K562 (cell line): ENCODE measurements at regions not wholly inside any gene's neighbourhood (a gene's known extent, or its start where the extent isn't known, plus 50 kb on each side); places are given as distances from the start of the nearest gene placed in this dataset.

Source experiments
- ATAC-seq: fragments of 200-7000 bp; cut with Tn5 transposase; 3 replicates; pipeline ENCODE4 v1.9.1; 2020; ENCODE audit warnings: moderate library complexity
- BruUV-seq: library from RNA; stranded (reverse); fragments of 400-500 nt; replicated peaks from 2 replicates; lab custom pipeline; 2021; lab: Mats Ljungman, UMichigan
- CTCF ChIA-PET: fragments of 300-600 bp; formaldehyde crosslinking; extraction: SDS; loops from one replicate; lab custom pipeline; 2021; ENCODE audit warnings: low intra/inter-chr PET ratio; lab: Yijun Ruan, JAX
- POLR2A ChIA-PET: fragments of 300-600, 350-650 bp; sonication (Branson Sonifier 250); formaldehyde crosslinking; extraction: SDS; loops from one replicate; lab custom pipeline; 2021; ENCODE audit warnings: antibody characterized with exemption, inconsistent platforms; lab: Yijun Ruan, JAX
- DNase-seq, 4 experiments: peaks; one replicate each; pipeline versions ENCODE4 v3.0.0 to v3.0.0-alpha.2; 2011 to 2018; ENCODE audit warnings: low spot score in 3 of 4, mixed read lengths in 3 of 4; ENCODE audit errors: extremely low read depth in 1 of 4
- FAIRE-seq: peaks from 2 replicates; lab custom pipeline; 2011; peaks lifted over from hg19 to GRCh38; lab: Jason Lieb, UNC
- H2AFZ ChIP-seq: 2 replicates; pipeline ENCODE4 v1.6.0; 2011; ENCODE audit warnings: low read depth, low read length, control low read depth, inconsistent platforms
- H3K27ac ChIP-seq: fragments of 200-600 bp; 3 replicates; pipeline ENCODE4 v1.8.0; 2011; ENCODE audit warnings: low read depth, mild to moderate bottlenecking, control low read depth, inconsistent platforms, low read length, moderate library complexity, mixed read lengths; ENCODE audit errors: extremely low read depth
- H3K27me3 ChIP-seq, 2 experiments: fragments of 300-600 bp in 1 of 2; 2 replicates in 1 of 2; 3 replicates in 1 of 2; pipeline versions ENCODE4 v1.6.0 to v1.8.0; 2011; ENCODE audit warnings: inconsistent platforms in 2 of 2, low read length in 2 of 2, mild to moderate bottlenecking in 1 of 2, mixed read lengths in 1 of 2, moderate library complexity in 1 of 2; ENCODE audit not compliant: control insufficient read depth in 2 of 2, insufficient read depth in 2 of 2
- H3K36me3 ChIP-seq: fragments of 300-600 bp; 3 replicates; pipeline ENCODE4 v1.8.0; 2011; ENCODE audit warnings: mild to moderate bottlenecking, low read length, inconsistent platforms; ENCODE audit not compliant: control insufficient read depth, insufficient read depth
- H3K4me1 ChIP-seq, 2 experiments: fragments of 200-600 bp in 1 of 2; replicated peaks in 1 of 2; 2 replicates in 1 of 2; 3 replicates in 1 of 2; pipeline versions ENCODE4 v1.5.1 to v1.8.0; 2011; ENCODE audit warnings: inconsistent platforms in 2 of 2, low read length in 2 of 2, mild to moderate bottlenecking in 1 of 2, mixed read lengths in 1 of 2, moderate library complexity in 1 of 2; ENCODE audit not compliant: control insufficient read depth in 2 of 2, insufficient read depth in 2 of 2
- H3K4me2 ChIP-seq: 2 replicates; pipeline ENCODE4 v1.6.1; 2011; ENCODE audit warnings: low read length, control low read depth, inconsistent platforms, mixed read lengths; ENCODE audit not compliant: insufficient read depth
- H3K4me3 ChIP-seq: fragments of 200-600 bp; sonication (generic), shearing (Covaris generic); 2 replicates; pipeline ENCODE4 v1.5.1; 2016; ENCODE audit warnings: control low read depth, inconsistent platforms
- H3K79me2 ChIP-seq: fragments of 200-600 bp; 3 replicates; pipeline ENCODE4 v1.8.0; 2011; ENCODE audit warnings: low read length, inconsistent platforms; ENCODE audit not compliant: control insufficient read depth, insufficient read depth
- H3K9ac ChIP-seq, 2 experiments: 2 replicates each; pipeline versions ENCODE4 v1.6.0 to v1.6.1; 2011; ENCODE audit warnings: low read depth in 2 of 2, low read length in 2 of 2, control low read depth in 1 of 2, inconsistent platforms in 1 of 2, mild to moderate bottlenecking in 1 of 2, mixed read lengths in 1 of 2; ENCODE audit not compliant: insufficient read depth in 1 of 2
- H3K9me1 ChIP-seq: one replicate; pipeline ENCODE4 v1.6.0; 2011; ENCODE audit warnings: inconsistent platforms, mild to moderate bottlenecking, low read length, moderate library complexity; ENCODE audit not compliant: control insufficient read depth, insufficient read depth
- H3K9me3 ChIP-seq: replicated peaks from 2 replicates; pipeline ENCODE4 v1.5.1; 2011; ENCODE audit warnings: low read depth, low read length, inconsistent platforms; ENCODE audit not compliant: control insufficient read depth, insufficient read depth
- H4K20me1 ChIP-seq: replicated peaks from 2 replicates; pipeline ENCODE4 v1.6.1; 2011; ENCODE audit warnings: low read length, inconsistent platforms, mixed read lengths; ENCODE audit not compliant: control insufficient read depth, insufficient read depth
- CBX2 ChIP-seq: fragments of 200-600 bp; sonication (generic); IDR thresholded peaks from one replicate; pipeline ENCODE4 v1.6.1; 2012; ENCODE audit warnings: mild to moderate bottlenecking, low read length, inconsistent platforms; ENCODE audit not compliant: insufficient read depth, poor library complexity, severe bottlenecking
- CBX8 ChIP-seq: fragments of 200-600 bp; sonication (generic); IDR thresholded peaks from 2 replicates; pipeline ENCODE4 v1.6.1; 2012; ENCODE audit warnings: borderline replicate concordance, mixed run types, low read depth, mild to moderate bottlenecking, moderate library complexity, mixed read lengths, low read length, control low read depth, inconsistent platforms; ENCODE audit not compliant: poor library complexity, severe bottlenecking; ENCODE audit errors: extremely low read depth
- FOXK1 ChIP-seq: sonication (generic); formaldehyde crosslinking; IDR thresholded peaks from 2 replicates; pipeline ENCODE4 v1.8.0; 2022; ENCODE audit warnings: missing genetic modification reagents, mild to moderate bottlenecking, borderline replicate concordance
- GATA2 ChIP-seq: sonication (generic); formaldehyde crosslinking; IDR thresholded peaks from 2 replicates; pipeline ENCODE4 v1.4.0; 2020; ENCODE audit warnings: mild to moderate bottlenecking, missing genetic modification reagents
- NCOR1 ChIP-seq: fragments of 450-650 bp; IDR thresholded peaks from 2 replicates; pipeline ENCODE4 v1.6.1; 2016; ENCODE audit warnings: mild to moderate bottlenecking, moderate library complexity
- SMARCA5 ChIP-seq: fragments of 450-650 bp; IDR thresholded peaks from 2 replicates; pipeline ENCODE4 v1.6.1; 2016
- TAF15 ChIP-seq: fragments of 200-400 bp; formaldehyde crosslinking; IDR thresholded peaks from 2 replicates; pipeline ENCODE4 v1.6.1; 2017; ENCODE audit warnings: mild to moderate bottlenecking, low read depth, low read length, moderate library complexity
- THRA ChIP-seq: fragments of 450-650 bp; IDR thresholded peaks from 2 replicates; pipeline ENCODE4 v1.6.1; 2017; ENCODE audit warnings: mild to moderate bottlenecking, moderate library complexity
- THRAP3 ChIP-seq: fragments of 450-650 bp; IDR thresholded peaks from 2 replicates; pipeline ENCODE4 v1.6.1; 2016; ENCODE audit warnings: mild to moderate bottlenecking, inconsistent platforms, borderline replicate concordance
- ZNF431 ChIP-seq: sonication (generic); formaldehyde crosslinking; IDR thresholded peaks from 2 replicates; pipeline ENCODE4 v1.8.0; 2022; ENCODE audit warnings: mild to moderate bottlenecking, missing genetic modification reagents
- WGBS: fragments of 100-300 bp; shearing (Covaris generic); methylation state at CpG from one replicate; pipeline ENCODE4 v1.1.6; 2016; ENCODE audit warnings: low coverage, mixed read lengths; ENCODE audit not compliant: insufficient coverage; ENCODE audit errors: missing lambda C conversion rate; 5-methylcytosine and 5-hydroxymethylcytosine counted together
- in situ Hi-C: fragments of 300-500 bp; cut with MboI; formaldehyde crosslinking; loops from 4 replicates; pipeline ENCODE4 v1.15.0; 2018; ENCODE audit warnings: inconsistent platforms, mixed read lengths
- intact Hi-C: fragments of 100-400 bp; cut with micrococcal nuclease; formaldehyde crosslinking; loops from 2 replicates; pipeline ENCODE4 v1.14.2; 2022

- TF ChIP-seq CBX2 = no peak
- TF ChIP-seq FOXK1 (CRISPR knock-in tag) = no peak
- no peak for TF ChIP-seq TAF15
- no peak for TF ChIP-seq GATA2 (CRISPR knock-in tag)
- TF ChIP-seq SMARCA5 = no peak
- TF ChIP-seq ZNF431 (CRISPR knock-in tag) = no peak
- TF ChIP-seq NCOR1 = no peak
- TF ChIP-seq THRAP3 = no peak
- no peak for TF ChIP-seq THRA
Measured at GRCh38 chr3:43932921-43933320, 242.2 kb downstream of the ABHD5 start (continued).

GRCh38 chr3:43948013-43948412, 257.3 kb downstream of the ABHD5 start:
- in situ Hi-C loops = no loop called here
- DNase-seq = no peak
- Histone ChIP-seq H3K27ac (no peak overlapping the region), H3K9me1 (no peaks in the 10 kb centered on the region), H4K20me1 (no peaks in the 10 kb centered on the region), H3K4me1 (no peaks in the 10 kb centered on the region; a peak in 1 of 5 replicates), H3K79me2 (no peaks in the 10 kb centered on the region), H3K4me3 (no peak overlapping the region), H3K9me3 (no peaks in the 10 kb centered on the region), H3K36me3 (no peaks in the 10 kb centered on the region), H3K4me2 (no peak overlapping the region), H3K9ac (no peak overlapping the region), H3K27me3 (peaks cover 14 to 54% of the 10 kb centered on the region in 2 experiments), H2AFZ (no peak overlapping the region)
- ChIA-PET POLR2A (interaction anchor here (0.6 kb wide), 1 partner anchor 37 kb away, joined by 3 read pairs; no protein-coding TSS in a partner anchor), CTCF (no interaction called here)
- no TSS peak for BruUV-seq
- intact Hi-C loops = no loop called here
- TF ChIP-seq CBX8 = no peak
- no peak for ATAC-seq
- WGBS = 3% methylated on average over 5 of the region's 5 CpGs
- FAIRE-seq = no peak
